Sigmoid colon (tissue), 6 donors: ENCODE measurements at regions not wholly inside any gene's neighbourhood (a gene's known extent, or its start where the extent isn't known, plus 50 kb on each side); places are given as distances from the start of the nearest gene placed in this dataset.

Source experiments
- DNase-seq: peaks from one replicate; pipeline ENCODE4 v3.0.0-alpha.2; 2019
- H3K27ac ChIP-seq, 4 donors: fragments of 200-600 bp; sonication (generic); one replicate each; pipeline ENCODE4 v1.5.1; 2016 to 2019; ENCODE audit warnings: mild to moderate bottlenecking in 1 of 4
- H3K27me3 ChIP-seq, 3 donors: fragments of 200-600 bp; sonication (generic); one replicate each; pipeline ENCODE4 v1.5.1; 2019; ENCODE audit warnings: mild to moderate bottlenecking in 1 of 3
- H3K36me3 ChIP-seq, 4 donors: fragments of 200-600 bp; sonication (generic); one replicate each; pipeline ENCODE4 v1.5.1; 2016 to 2019
- H3K4me1 ChIP-seq, 4 donors: fragments of 200-600 bp; sonication (generic); one replicate each; pipeline ENCODE4 v1.5.1; 2017 to 2019
- H3K4me3 ChIP-seq, 4 donors: fragments of 200-600 bp; sonication (generic); one replicate each; pipeline ENCODE4 v1.5.1; 2017 to 2019; ENCODE audit warnings: mild to moderate bottlenecking in 2 of 4, moderate library complexity in 1 of 4
- H3K9me3 ChIP-seq, 4 donors: fragments of 200-600 bp in 3 of 4; sonication (generic) in 3 of 4; one replicate each; pipeline versions ENCODE4 v1.5.1 to v1.6.1; 2013 to 2019
- CTCF ChIP-seq, 4 experiments: fragments of 450-650 bp in 3 of 4; fragments of 200-600 bp in 1 of 4; IDR thresholded peaks; one replicate each; pipeline ENCODE4 v1.5.1; 2016 to 2019; ENCODE audit warnings: antibody characterized with exemption in 4 of 4, mild to moderate bottlenecking in 3 of 4, moderate library complexity in 2 of 4
- EP300 ChIP-seq, 4 donors: sonication (generic); formaldehyde crosslinking; IDR thresholded peaks; one replicate each; pipeline ENCODE4 v1.6.1; 2017; ENCODE audit warnings: antibody characterized with exemption in 4 of 4
- POLR2A ChIP-seq, 2 donors: fragments of 450-650 bp; IDR thresholded peaks; one replicate each; pipeline ENCODE4 v1.6.1; 2016; ENCODE audit warnings: antibody characterized with exemption in 2 of 2, mild to moderate bottlenecking in 2 of 2, moderate library complexity in 2 of 2
- POLR2AphosphoS5 ChIP-seq, 4 donors: sonication (generic); formaldehyde crosslinking; IDR thresholded peaks; one replicate each; pipeline ENCODE4 v1.6.1; 2017; ENCODE audit warnings: antibody characterized with exemption in 4 of 4
- WGBS, 2 donors: extraction: QIAGEN DNeasy Blood & Tissue Kit; methylation state at CpG; one replicate each; pipeline ENCODE4 v1.1.7; 2013; 5-methylcytosine and 5-hydroxymethylcytosine counted together
- intact Hi-C: fragments of 100-400 bp; cut with DNase I; formaldehyde crosslinking; loops from one replicate; pipeline ENCODE4 v1.15.1; 2023
- donor health status: healthy with polysubstance abuse.
- donor health status: healthy.

- H3K4me3 ChIP-seq: no peak overlapping the region
- H3K27me3 ChIP-seq: no peaks in the 10 kb centered on the region
- intact Hi-C loops: no loop called here
- no peak for TF ChIP-seq POLR2AphosphoS5 (IDR thresholded peaks at IDR 0.05)
- TF ChIP-seq EP300 (IDR thresholded peaks at IDR 0.05): no peak
- no peak for TF ChIP-seq CTCF (IDR thresholded peaks at IDR 0.05)
- TF ChIP-seq POLR2A (IDR thresholded peaks at IDR 0.05): no peak
- no peaks in the 10 kb centered on the region for H3K9me3 ChIP-seq
- no peaks in the 10 kb centered on the region for H3K36me3 ChIP-seq
- H3K4me1 ChIP-seq: peaks cover 0 to 15% (median 3%) of the 10 kb centered on the region in 4 donors
- H3K27ac ChIP-seq: no peak overlapping the region
- WGBS, 2 donors: 91% methylated on average over 4 of the region's 4 CpGs
- no peak for DNase-seq
Observed at GRCh38 chr7:114853189-114853588, 68.7 kb upstream of the MDFIC start.

DNA sequence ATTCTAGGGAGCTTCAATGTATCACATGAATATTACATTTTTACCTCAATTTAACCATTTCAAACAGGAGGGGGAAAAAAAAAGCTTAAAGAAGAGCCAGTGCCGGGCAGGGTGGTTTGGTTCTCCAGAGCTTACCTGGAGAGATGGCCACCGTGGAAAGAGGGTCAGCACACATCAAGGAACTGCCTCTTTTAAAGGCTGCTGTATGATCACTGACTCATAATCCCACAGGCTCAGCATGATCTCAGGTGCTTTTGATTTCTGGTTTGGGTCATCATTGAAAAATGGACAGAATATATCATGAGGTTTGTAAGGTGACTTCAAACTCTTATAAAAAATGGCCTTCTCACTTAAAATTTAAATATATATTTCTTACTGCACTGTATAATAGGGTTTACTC is 67.5 kb upstream of the MDFIC start:
- TF ChIP-seq EP300 (IDR thresholded peaks at IDR 0.05) (no peak), CTCF (IDR thresholded peaks at IDR 0.05) (no peak), POLR2A (IDR thresholded peaks at IDR 0.05) (no peak), POLR2AphosphoS5 (IDR thresholded peaks at IDR 0.05) (no peak)
- Histone ChIP-seq H3K27me3 (no peaks in the 10 kb centered on the region), H3K4me1 (peaks cover 0 to 15% (median 3%) of the 10 kb centered on the region in 4 donors), H3K9me3 (no peaks in the 10 kb centered on the region), H3K4me3 (no peak overlapping the region), H3K27ac (no peak overlapping the region), H3K36me3 (no peaks in the 10 kb centered on the region)
- 79 to 90% methylated on average over 2 of the region's 2 CpGs for WGBS, 2 donors
- no peak for DNase-seq
- intact Hi-C loops: no loop called here

DNA sequence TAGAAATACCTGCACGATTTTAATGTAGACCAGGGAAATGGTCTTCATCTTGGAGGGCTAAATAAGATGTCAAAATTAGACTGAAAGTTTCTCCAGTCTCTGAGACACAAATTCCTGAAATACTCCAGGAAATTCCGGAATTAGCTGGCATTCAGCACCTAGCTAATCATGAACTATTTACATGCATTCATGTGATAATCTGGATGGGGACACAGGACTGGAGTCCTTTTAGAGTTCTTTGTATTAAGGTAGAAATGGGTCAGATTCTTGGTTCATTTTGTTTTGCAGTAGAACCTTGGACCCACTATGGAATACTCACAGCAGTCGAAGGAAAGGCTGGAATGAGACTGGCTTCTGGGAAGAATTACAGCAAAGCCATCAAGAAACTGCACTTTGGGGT is 65.3 kb upstream of the MDFIC start:
- no peaks in the 10 kb centered on the region for H3K9me3 ChIP-seq
- no peak overlapping the region for H3K4me3 ChIP-seq
- 83% methylated on average over 3 of the region's 3 CpGs for WGBS, 2 donors
- DNase-seq: no peak
- intact Hi-C loops: no loop called here
- no peaks in the 10 kb centered on the region for H3K36me3 ChIP-seq
- no peak for TF ChIP-seq CTCF (IDR thresholded peaks at IDR 0.05)
- TF ChIP-seq POLR2AphosphoS5 (IDR thresholded peaks at IDR 0.05): no peak
- no peak for TF ChIP-seq EP300 (IDR thresholded peaks at IDR 0.05)
- TF ChIP-seq POLR2A (IDR thresholded peaks at IDR 0.05): no peak
- no peak overlapping the region for H3K27ac ChIP-seq
- H3K4me1 ChIP-seq: peaks cover 0 to 10% (median 3%) of the 10 kb centered on the region in 4 donors
- no peaks in the 10 kb centered on the region for H3K27me3 ChIP-seq

GRCh38 chr7:114857605-114858004 is 64.3 kb upstream of the MDFIC start:
- Histone ChIP-seq H3K4me3 (no peak overlapping the region), H3K9me3 (no peaks in the 10 kb centered on the region), H3K36me3 (no peaks in the 10 kb centered on the region), H3K27me3 (no peaks in the 10 kb centered on the region), H3K27ac (no peak overlapping the region), H3K4me1 (peaks cover 0 to under 1% (median 0%) of the 10 kb centered on the region in 4 donors)
- no peak for DNase-seq
- no peak for TF ChIP-seq CTCF (IDR thresholded peaks at IDR 0.05)
- no peak for TF ChIP-seq POLR2AphosphoS5 (IDR thresholded peaks at IDR 0.05)
- TF ChIP-seq POLR2A (IDR thresholded peaks at IDR 0.05): no peak
- intact Hi-C loops: no loop called here
- 90 to 94% methylated on average over 1 of the region's 1 CpG for WGBS, 2 donors

DNA sequence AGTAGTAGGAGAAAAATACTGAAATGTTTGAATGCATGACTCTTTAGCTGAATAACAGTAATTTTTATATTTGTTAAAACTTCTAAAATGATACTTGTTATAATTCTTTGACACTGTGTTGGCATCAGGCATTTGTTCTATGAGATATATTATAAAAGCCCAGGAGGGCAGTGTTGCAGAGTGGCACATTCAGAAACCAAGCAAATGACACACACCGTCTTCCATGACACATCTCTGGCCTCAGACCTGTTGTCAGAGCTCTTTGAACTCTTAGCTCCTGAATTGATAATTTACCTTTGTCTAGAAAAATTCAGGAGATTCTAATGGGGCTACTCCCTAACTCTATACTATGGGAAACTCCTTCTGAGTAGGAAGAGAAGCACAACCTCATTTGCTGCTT is 62.4 kb upstream of the MDFIC start:
- WGBS, 2 donors: 88 to 97% methylated on average over 1 of the region's 1 CpG
- no peaks in the 10 kb centered on the region for H3K9me3 ChIP-seq
- H3K27ac ChIP-seq: no peak overlapping the region
- H3K4me1 ChIP-seq: peaks cover 0 to 2% (median 0%) of the 10 kb centered on the region in 4 donors
- no peak for TF ChIP-seq CTCF (IDR thresholded peaks at IDR 0.05)
- no peak for TF ChIP-seq POLR2A (IDR thresholded peaks at IDR 0.05)
- TF ChIP-seq POLR2AphosphoS5 (IDR thresholded peaks at IDR 0.05): no peak
- TF ChIP-seq EP300 (IDR thresholded peaks at IDR 0.05): no peak
- no peaks in the 10 kb centered on the region for H3K27me3 ChIP-seq
- no peaks in the 10 kb centered on the region for H3K36me3 ChIP-seq
- intact Hi-C loops: no loop called here
- DNase-seq: no peak
- no peak overlapping the region for H3K4me3 ChIP-seq
